Glutamatergic neuron (in vitro differentiated cells): ENCODE measurements at regions not wholly inside any gene's neighbourhood (a gene's known extent, or its start where the extent isn't known, plus 50 kb on each side); places are given as distances from the start of the nearest gene placed in this dataset.
"Not testable (repeated sequence)": the region's sequence is repeated elsewhere in the genome, so short reads cannot be mapped to it uniquely, and the experiment has no call there.

Experiments used
- DNase-seq: peaks from one replicate; pipeline ENCODE4 v3.0.0; 2022
- H3K27ac Mint-ChIP-seq: one replicate; pipeline ENCODE4 v1.8.0; 2020; ENCODE audit warnings: mild to moderate bottlenecking, mixed read lengths, inconsistent platforms; ENCODE audit not compliant: unreplicated experiment
- H3K27me3 Mint-ChIP-seq: one replicate; pipeline ENCODE4 v1.8.0; 2020; ENCODE audit warnings: mild to moderate bottlenecking, moderate library complexity, mixed read lengths, inconsistent platforms; ENCODE audit not compliant: unreplicated experiment
- H3K36me3 Mint-ChIP-seq: one replicate; pipeline ENCODE4 v1.8.0; 2020; ENCODE audit warnings: mild to moderate bottlenecking, mixed read lengths, inconsistent platforms; ENCODE audit not compliant: unreplicated experiment
- H3K4me1 Mint-ChIP-seq: one replicate; pipeline ENCODE4 v1.8.0; 2020; ENCODE audit warnings: mild to moderate bottlenecking, low read depth, mixed read lengths, inconsistent platforms; ENCODE audit not compliant: unreplicated experiment
- H3K4me3 Mint-ChIP-seq: one replicate; pipeline ENCODE4 v1.8.0; 2020; ENCODE audit warnings: mild to moderate bottlenecking, mixed read lengths, inconsistent platforms; ENCODE audit not compliant: unreplicated experiment
- H3K9me3 Mint-ChIP-seq: one replicate; pipeline ENCODE4 v1.8.0; 2020; ENCODE audit warnings: mild to moderate bottlenecking, moderate library complexity, mixed read lengths, inconsistent platforms; ENCODE audit not compliant: unreplicated experiment
- TF ChIP-seq, protein P1 (sequence below): fragments of 200-600 bp; sonication (generic); IDR thresholded peaks from one replicate; pipeline ENCODE4 v1.5.0; 2021; ENCODE audit not compliant: partially characterized antibody, unreplicated experiment

GRCh38 chr13:51170128-51170497 lies 52.1 kb upstream of the FAM124A start:
- H3K9me3 Mint-ChIP-seq, H3K36me3 Mint-ChIP-seq, H3K4me1 Mint-ChIP-seq, DNase-seq, H3K27ac Mint-ChIP-seq, H3K27me3 Mint-ChIP-seq: not testable (repeated sequence)
- peak overlapping the region; percentile 69 for H3K4me3 Mint-ChIP-seq

DNA sequence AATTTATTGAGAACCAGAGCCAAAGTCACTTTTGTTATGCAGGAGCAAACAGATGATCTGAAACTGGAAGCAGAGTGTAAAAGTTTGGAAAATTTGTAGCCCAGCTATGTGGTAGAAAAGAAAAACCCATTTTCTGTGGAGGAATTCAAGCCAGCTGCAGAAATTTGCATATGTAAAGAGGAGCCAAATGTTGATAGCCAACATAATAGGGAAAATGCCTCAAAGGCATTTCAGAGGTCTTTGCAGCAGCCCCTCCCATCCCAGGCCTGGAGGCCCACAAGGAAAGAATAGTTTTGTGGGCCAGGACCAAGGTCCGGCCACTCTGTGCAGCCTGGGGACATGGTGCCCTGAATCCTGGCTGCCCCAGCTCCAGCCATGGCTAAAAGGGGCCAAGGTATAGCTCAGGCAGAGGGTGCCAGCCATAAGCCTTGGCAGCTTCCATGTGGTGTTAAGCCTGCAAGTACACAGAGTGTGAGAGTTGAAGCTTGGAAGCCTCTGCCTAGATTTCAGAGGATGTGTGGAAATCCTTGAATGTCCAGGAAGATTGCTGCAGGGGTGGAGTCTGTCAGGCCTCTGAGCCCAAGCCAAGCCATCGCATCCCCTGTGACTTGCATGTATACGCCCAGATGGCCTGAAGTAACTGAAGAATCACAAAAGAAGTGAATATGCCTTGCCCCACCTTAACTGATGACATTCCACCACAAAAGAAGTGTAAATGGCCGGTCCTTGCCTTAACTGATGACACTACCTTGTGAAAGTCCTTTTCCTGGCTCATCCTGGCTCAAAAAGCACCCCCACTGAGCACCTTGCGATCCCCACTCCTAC lies 52.7 kb upstream of the FAM124A start:
- H3K4me3 Mint-ChIP-seq = peak overlapping the region; percentile 69
- not testable (repeated sequence) for H3K4me1 Mint-ChIP-seq, H3K9me3 Mint-ChIP-seq, H3K27me3 Mint-ChIP-seq, H3K27ac Mint-ChIP-seq, DNase-seq, H3K36me3 Mint-ChIP-seq

DNA sequence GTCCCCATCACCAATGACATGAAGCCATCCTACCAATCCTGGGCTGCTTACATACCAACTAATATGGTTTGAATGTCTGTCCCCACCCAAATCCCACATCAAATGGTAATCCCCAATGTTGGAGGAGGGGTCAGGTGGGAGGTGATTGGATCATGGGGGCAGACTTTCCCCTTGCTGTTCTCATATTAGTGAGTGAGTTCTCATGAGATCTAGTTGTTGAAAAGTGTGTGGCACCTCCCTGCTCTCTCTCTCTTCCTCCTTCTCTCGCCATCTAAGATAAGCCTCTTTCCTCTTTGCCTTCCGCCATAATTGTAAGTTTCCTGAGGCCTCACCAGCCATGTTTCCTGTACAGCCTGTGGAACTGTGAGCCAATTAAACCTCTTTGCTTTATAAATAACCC lies 53.6 kb upstream of the FAM124A start:
- no peak for DNase-seq
- TF ChIP-seq, protein P1, sequence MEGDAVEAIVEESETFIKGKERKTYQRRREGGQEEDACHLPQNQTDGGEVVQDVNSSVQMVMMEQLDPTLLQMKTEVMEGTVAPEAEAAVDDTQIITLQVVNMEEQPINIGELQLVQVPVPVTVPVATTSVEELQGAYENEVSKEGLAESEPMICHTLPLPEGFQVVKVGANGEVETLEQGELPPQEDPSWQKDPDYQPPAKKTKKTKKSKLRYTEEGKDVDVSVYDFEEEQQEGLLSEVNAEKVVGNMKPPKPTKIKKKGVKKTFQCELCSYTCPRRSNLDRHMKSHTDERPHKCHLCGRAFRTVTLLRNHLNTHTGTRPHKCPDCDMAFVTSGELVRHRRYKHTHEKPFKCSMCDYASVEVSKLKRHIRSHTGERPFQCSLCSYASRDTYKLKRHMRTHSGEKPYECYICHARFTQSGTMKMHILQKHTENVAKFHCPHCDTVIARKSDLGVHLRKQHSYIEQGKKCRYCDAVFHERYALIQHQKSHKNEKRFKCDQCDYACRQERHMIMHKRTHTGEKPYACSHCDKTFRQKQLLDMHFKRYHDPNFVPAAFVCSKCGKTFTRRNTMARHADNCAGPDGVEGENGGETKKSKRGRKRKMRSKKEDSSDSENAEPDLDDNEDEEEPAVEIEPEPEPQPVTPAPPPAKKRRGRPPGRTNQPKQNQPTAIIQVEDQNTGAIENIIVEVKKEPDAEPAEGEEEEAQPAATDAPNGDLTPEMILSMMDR = no peak
- Mint-ChIP-seq H3K4me1 (peaks cover 6% of the 10 kb centered on the region), H3K36me3 (no peaks in the 10 kb centered on the region), H3K4me3 (no peak overlapping the region), H3K9me3 (no peaks in the 10 kb centered on the region), H3K27ac (no peak overlapping the region), H3K27me3 (peaks cover 4% of the 10 kb centered on the region)

GRCh38 chr13:51167393-51168191 lies 54.6 kb upstream of the FAM124A start:
- Mint-ChIP-seq H3K4me3 (no peak overlapping the region), H3K9me3 (no peaks in the 10 kb centered on the region), H3K27ac (no peak overlapping the region), H3K27me3 (peaks cover 4% of the 10 kb centered on the region), H3K4me1 (peaks cover 6% of the 10 kb centered on the region), H3K36me3 (no peaks in the 10 kb centered on the region)
- TF ChIP-seq, protein P1 = no peak
- DNase-seq = no peak

DNA sequence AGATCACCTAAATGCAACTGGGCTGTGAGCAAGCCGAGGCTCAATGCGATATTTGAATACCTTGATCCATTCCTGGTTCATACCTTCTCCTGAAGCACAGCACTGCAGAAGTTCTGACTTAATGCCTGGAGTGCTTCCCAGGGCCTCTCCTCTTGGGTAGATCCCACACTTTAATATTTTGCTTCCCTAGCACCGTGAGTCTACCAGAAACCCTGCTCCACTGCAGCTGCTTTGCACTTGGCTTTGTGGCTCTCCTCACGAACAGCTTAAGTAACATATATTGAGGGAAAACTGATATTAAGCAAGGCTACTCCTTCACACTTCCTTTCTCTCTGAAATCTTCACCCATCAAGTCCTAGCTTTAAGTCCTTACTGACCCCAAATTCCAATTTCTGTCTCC lies 51.6 kb upstream of the C13orf42 start:
- Mint-ChIP-seq H3K27ac (no peak overlapping the region), H3K27me3 (peaks cover 2% of the 10 kb centered on the region), H3K9me3 (no peaks in the 10 kb centered on the region), H3K4me3 (no peak overlapping the region), H3K4me1 (peaks cover 4% of the 10 kb centered on the region), H3K36me3 (peaks cover 4% of the 10 kb centered on the region)
- no peak for DNase-seq
- TF ChIP-seq, protein P1 = no peak
